ENCODE measurements at regions not wholly inside any gene's neighbourhood (a gene's known extent, or its start where the extent isn't known, plus 50 kb on each side); places are given as distances from the start of the nearest gene placed in this dataset.

- TF ChIP-seq POLR2A (IDR thresholded peaks at IDR 0.05) (no peak), CTCF (IDR thresholded peaks at IDR 0.05) (no peak), POLR2AphosphoS5 (IDR thresholded peaks at IDR 0.05) (no peak)
Observed at GRCh38 chr11:101348786-101349185, 219.2 kb upstream of the PGR start.

Data from prostate gland (tissue), 2 donors.